ENCODE measurements at regions not wholly inside any gene's neighbourhood (a gene's known extent, or its start where the extent isn't known, plus 50 kb on each side); places are given as distances from the start of the nearest gene placed in this dataset.

- ChIA-PET POLR2A (no interaction called here), CTCF (no interaction called here)
- H3K36me3 ChIP-seq (ENCODE audit: control insufficient read depth in 4 of 4, insufficient read depth in 4 of 4, low read length in 3 of 4) = no peaks in the 10 kb centered on the region
- WGBS (ENCODE audit: insufficient coverage) = 100% methylated on average over 1 of the region's 2 CpGs
- H3K27me3 ChIP-seq (replicated peaks in 2 of 5; ENCODE audit: control insufficient read depth in 4 of 5, insufficient read depth in 5 of 5, low read length in 4 of 5) = no peaks in the 10 kb centered on the region
- no peak for DNase-seq
- H3K9me3 ChIP-seq (ENCODE audit: control extremely low read depth in 1 of 5, control insufficient read depth in 4 of 5, insufficient read depth in 2 of 5, low read depth in 1 of 5, low read length in 4 of 5) = peaks cover 0 to 13% (median 2%) of the 10 kb centered on the region in 5 experiments
- no peak overlapping the region for H3K27ac ChIP-seq (ENCODE audit: insufficient read depth in 1 of 2, low read depth in 1 of 2, low read length in 2 of 2, poor library complexity in 1 of 2, severe bottlenecking in 2 of 2)
- no peak overlapping the region for H3K4me3 ChIP-seq (ENCODE audit: control insufficient read depth in 1 of 7, extremely low read depth in 1 of 7, insufficient read depth in 4 of 7, low read depth in 2 of 7, low read length in 6 of 7)
- H3K4me1 ChIP-seq (ENCODE audit: control extremely low read depth in 1 of 4, control insufficient read depth in 4 of 4, insufficient read depth in 4 of 4, low read length in 3 of 4) = peaks cover 0 to 18% (median 0%) of the 10 kb centered on the region in 4 experiments
Observed at GRCh38 chr21:25501462-25501861, 105.8 kb downstream of the MRPL39 start.

- POLR2A ChIA-PET = no interaction called here
- Histone ChIP-seq H3K36me3 (ENCODE audit: control insufficient read depth in 4 of 4, insufficient read depth in 4 of 4, low read length in 3 of 4) (no peaks in the 10 kb centered on the region), H3K27ac (ENCODE audit: insufficient read depth in 1 of 2, low read depth in 1 of 2, low read length in 2 of 2, poor library complexity in 1 of 2, severe bottlenecking in 2 of 2) (no peak overlapping the region), H3K4me1 (ENCODE audit: control extremely low read depth in 1 of 4, control insufficient read depth in 4 of 4, insufficient read depth in 4 of 4, low read length in 3 of 4) (peaks cover 0 to 18% (median 0%) of the 10 kb centered on the region in 4 experiments), H3K9me3 (ENCODE audit: control extremely low read depth in 1 of 5, control insufficient read depth in 4 of 5, insufficient read depth in 2 of 5, low read depth in 1 of 5, low read length in 4 of 5) (peaks cover 0 to 13% (median 2%) of the 10 kb centered on the region in 5 experiments), H3K27me3 (replicated peaks in 2 of 5; ENCODE audit: control insufficient read depth in 4 of 5, insufficient read depth in 5 of 5, low read length in 4 of 5) (no peaks in the 10 kb centered on the region), H3K4me3 (ENCODE audit: control insufficient read depth in 1 of 7, extremely low read depth in 1 of 7, insufficient read depth in 4 of 7, low read depth in 2 of 7, low read length in 6 of 7) (no peak overlapping the region)
- CTCF ChIA-PET = no interaction called here
- DNase-seq = no peak
- WGBS (ENCODE audit: insufficient coverage) = 96% methylated on average over 2 of the region's 2 CpGs
Observed at GRCh38 chr21:25500598-25500997, 106.7 kb downstream of the MRPL39 start.

DNA sequence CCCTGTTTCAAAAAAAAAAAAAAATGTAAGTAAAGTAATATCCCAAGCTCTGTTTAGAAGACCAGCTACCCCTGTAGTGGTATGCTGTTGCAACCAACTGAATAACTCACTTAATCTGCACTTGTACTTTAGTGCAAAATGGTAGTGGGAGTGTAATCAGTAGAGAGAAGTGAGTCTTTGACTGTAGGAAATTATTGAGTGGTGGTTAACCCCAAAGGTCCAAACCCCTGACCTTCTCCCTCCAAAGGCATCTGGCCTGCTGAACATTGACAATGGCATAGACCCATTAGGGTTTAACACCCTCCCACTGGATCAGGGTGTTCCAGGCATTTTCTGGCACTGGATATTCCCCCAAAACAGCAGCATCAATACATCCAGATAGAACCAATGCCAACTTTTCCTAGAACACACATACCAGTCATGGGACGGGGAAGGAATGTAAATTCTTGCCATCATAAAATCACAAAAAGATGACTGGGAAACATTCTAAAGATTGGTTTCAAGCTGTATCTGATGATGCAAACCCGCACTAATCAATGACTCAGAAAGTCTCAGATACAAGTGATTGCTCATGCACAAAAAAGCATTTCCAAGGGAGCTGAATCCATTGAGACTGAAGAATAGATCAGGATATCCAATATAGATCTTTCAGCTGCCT, 110.3 kb downstream of the MRPL39 start:
- peaks cover 0 to 11% (median 0%) of the 10 kb centered on the region in 4 experiments for H3K4me1 ChIP-seq (ENCODE audit: control extremely low read depth in 1 of 4, control insufficient read depth in 4 of 4, insufficient read depth in 4 of 4, low read length in 3 of 4)
- CTCF ChIA-PET = no interaction called here
- H3K4me3 ChIP-seq (ENCODE audit: control insufficient read depth in 1 of 7, extremely low read depth in 1 of 7, insufficient read depth in 4 of 7, low read depth in 2 of 7, low read length in 6 of 7) = no peak overlapping the region
- DNase-seq = no peak
- POLR2A ChIA-PET = no interaction called here
- WGBS (ENCODE audit: insufficient coverage) = 91% methylated on average over 1 of the region's 2 CpGs
- H3K36me3 ChIP-seq (ENCODE audit: control insufficient read depth in 4 of 4, insufficient read depth in 4 of 4, low read length in 3 of 4) = no peaks in the 10 kb centered on the region
- no peaks in the 10 kb centered on the region for H3K27me3 ChIP-seq (replicated peaks in 2 of 5; ENCODE audit: control insufficient read depth in 4 of 5, insufficient read depth in 5 of 5, low read length in 4 of 5)
- H3K27ac ChIP-seq (ENCODE audit: insufficient read depth in 1 of 2, low read depth in 1 of 2, low read length in 2 of 2, poor library complexity in 1 of 2, severe bottlenecking in 2 of 2) = no peak overlapping the region
- H3K9me3 ChIP-seq (ENCODE audit: control extremely low read depth in 1 of 5, control insufficient read depth in 4 of 5, insufficient read depth in 2 of 5, low read depth in 1 of 5, low read length in 4 of 5) = peaks cover 0 to 8% (median 0%) of the 10 kb centered on the region in 5 experiments

DNA sequence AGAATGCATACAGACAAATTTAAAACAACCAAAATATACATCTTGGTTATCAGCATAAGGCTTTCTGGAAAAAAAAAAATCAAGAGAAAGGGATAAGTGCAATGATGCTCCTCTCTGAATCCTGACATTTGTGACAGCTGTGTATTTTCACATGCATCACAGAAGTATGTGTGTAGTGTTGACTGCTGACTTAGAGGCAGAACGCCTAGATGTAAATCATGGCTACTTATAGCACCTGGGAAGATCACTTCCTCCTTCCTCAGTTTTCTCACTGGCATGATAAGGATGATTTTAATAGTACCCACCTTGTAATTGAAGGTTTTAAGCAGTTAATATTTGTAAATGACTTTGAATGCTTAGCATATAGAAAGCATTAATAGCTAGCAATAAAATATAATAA, 112.5 kb downstream of the MRPL39 start:
- Histone ChIP-seq H3K9me3 (ENCODE audit: control extremely low read depth in 1 of 5, control insufficient read depth in 4 of 5, insufficient read depth in 2 of 5, low read depth in 1 of 5, low read length in 4 of 5) (peaks cover 0 to 2% (median 0%) of the 10 kb centered on the region in 5 experiments), H3K27ac (ENCODE audit: insufficient read depth in 1 of 2, low read depth in 1 of 2, low read length in 2 of 2, poor library complexity in 1 of 2, severe bottlenecking in 2 of 2) (no peak overlapping the region), H3K4me1 (ENCODE audit: control extremely low read depth in 1 of 4, control insufficient read depth in 4 of 4, insufficient read depth in 4 of 4, low read length in 3 of 4) (peaks cover 0 to 4% (median 0%) of the 10 kb centered on the region in 4 experiments), H3K4me3 (ENCODE audit: control insufficient read depth in 1 of 7, extremely low read depth in 1 of 7, insufficient read depth in 4 of 7, low read depth in 2 of 7, low read length in 6 of 7) (no peak overlapping the region), H3K27me3 (replicated peaks in 2 of 5; ENCODE audit: control insufficient read depth in 4 of 5, insufficient read depth in 5 of 5, low read length in 4 of 5) (no peaks in the 10 kb centered on the region), H3K36me3 (ENCODE audit: control insufficient read depth in 4 of 4, insufficient read depth in 4 of 4, low read length in 3 of 4) (no peaks in the 10 kb centered on the region)
- ChIA-PET POLR2A (no interaction called here), CTCF (no interaction called here)
- no peak for DNase-seq
- WGBS (ENCODE audit: insufficient coverage) = no CpG with 5 or more reads among the region's 1 CpG

- ChIA-PET POLR2A (no interaction called here), CTCF (no interaction called here)
- DNase-seq = no peak
- WGBS (ENCODE audit: insufficient coverage) = no CpG with 5 or more reads among the region's 2 CpGs
- H3K27ac ChIP-seq (ENCODE audit: insufficient read depth in 1 of 2, low read depth in 1 of 2, low read length in 2 of 2, poor library complexity in 1 of 2, severe bottlenecking in 2 of 2) = no peak overlapping the region
- no peaks in the 10 kb centered on the region for H3K36me3 ChIP-seq (ENCODE audit: control insufficient read depth in 4 of 4, insufficient read depth in 4 of 4, low read length in 3 of 4)
- H3K9me3 ChIP-seq (ENCODE audit: control extremely low read depth in 1 of 5, control insufficient read depth in 4 of 5, insufficient read depth in 2 of 5, low read depth in 1 of 5, low read length in 4 of 5) = no peaks in the 10 kb centered on the region
- H3K4me1 ChIP-seq (ENCODE audit: control extremely low read depth in 1 of 4, control insufficient read depth in 4 of 4, insufficient read depth in 4 of 4, low read length in 3 of 4) = peaks cover 0 to 5% (median 0%) of the 10 kb centered on the region in 4 experiments
- no peaks in the 10 kb centered on the region for H3K27me3 ChIP-seq (replicated peaks in 2 of 5; ENCODE audit: control insufficient read depth in 4 of 5, insufficient read depth in 5 of 5, low read length in 4 of 5)
- H3K4me3 ChIP-seq (ENCODE audit: control insufficient read depth in 1 of 7, extremely low read depth in 1 of 7, insufficient read depth in 4 of 7, low read depth in 2 of 7, low read length in 6 of 7) = no peak overlapping the region
Observed at GRCh38 chr21:25493722-25494121, 113.6 kb downstream of the MRPL39 start.

DNA sequence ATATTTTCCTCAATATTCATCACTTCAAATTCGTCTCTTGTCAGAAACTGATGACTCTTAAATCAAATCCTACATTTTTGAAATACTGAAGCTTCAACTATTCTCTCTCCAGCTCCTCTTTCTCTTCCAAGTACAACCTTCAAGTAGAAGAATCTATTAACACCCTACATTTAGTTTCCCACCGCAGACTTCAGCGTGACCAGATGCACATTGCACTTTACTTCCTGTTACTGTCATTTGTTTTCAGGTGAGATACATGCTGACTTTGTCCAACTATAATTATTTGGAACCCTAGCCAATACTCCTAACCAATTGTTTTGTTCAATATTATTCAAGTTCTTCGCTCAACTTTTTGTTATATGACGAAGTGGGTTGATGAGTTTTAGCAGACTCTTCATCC, 116.0 kb downstream of the MRPL39 start:
- POLR2A ChIA-PET = no interaction called here
- 93% methylated on average over 4 of the region's 5 CpGs for WGBS (ENCODE audit: insufficient coverage)
- DNase-seq = no peak
- Histone ChIP-seq H3K27me3 (replicated peaks in 2 of 5; ENCODE audit: control insufficient read depth in 4 of 5, insufficient read depth in 5 of 5, low read length in 4 of 5) (no peaks in the 10 kb centered on the region), H3K27ac (ENCODE audit: insufficient read depth in 1 of 2, low read depth in 1 of 2, low read length in 2 of 2, poor library complexity in 1 of 2, severe bottlenecking in 2 of 2) (no peak overlapping the region), H3K9me3 (ENCODE audit: control extremely low read depth in 1 of 5, control insufficient read depth in 4 of 5, insufficient read depth in 2 of 5, low read depth in 1 of 5, low read length in 4 of 5) (no peaks in the 10 kb centered on the region), H3K4me3 (ENCODE audit: control insufficient read depth in 1 of 7, extremely low read depth in 1 of 7, insufficient read depth in 4 of 7, low read depth in 2 of 7, low read length in 6 of 7) (no peak overlapping the region), H3K36me3 (ENCODE audit: control insufficient read depth in 4 of 4, insufficient read depth in 4 of 4, low read length in 3 of 4) (no peaks in the 10 kb centered on the region), H3K4me1 (ENCODE audit: control extremely low read depth in 1 of 4, control insufficient read depth in 4 of 4, insufficient read depth in 4 of 4, low read length in 3 of 4) (peaks cover 5 to 22% (median 12%) of the 10 kb centered on the region in 4 experiments)
- CTCF ChIA-PET = no interaction called here

DNA sequence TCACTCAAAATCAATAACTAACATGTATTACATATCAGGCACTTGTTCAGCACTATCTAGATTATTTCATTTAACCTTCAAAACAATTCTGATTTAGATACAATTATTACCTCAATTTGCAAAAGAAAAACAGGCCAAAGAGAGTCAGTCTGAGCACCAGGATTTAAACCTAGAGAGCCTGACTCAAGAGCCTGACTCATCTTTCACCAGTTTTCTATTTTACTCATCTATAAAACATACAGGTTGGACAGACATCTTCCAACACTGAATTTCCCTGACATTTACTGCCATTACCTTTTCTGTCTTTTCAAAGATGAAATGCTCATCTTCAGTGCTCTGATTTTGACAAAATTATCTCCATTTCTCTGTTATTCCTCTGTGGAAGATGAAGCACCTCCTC, 116.5 kb downstream of the MRPL39 start:
- CTCF ChIA-PET = interaction anchor here (1.1 kb wide), 1 partner anchor 18 kb away, joined by 3 read pairs; no protein-coding TSS in a partner anchor
- Histone ChIP-seq H3K4me3 (ENCODE audit: control insufficient read depth in 1 of 7, extremely low read depth in 1 of 7, insufficient read depth in 4 of 7, low read depth in 2 of 7, low read length in 6 of 7) (no peak overlapping the region), H3K9me3 (ENCODE audit: control extremely low read depth in 1 of 5, control insufficient read depth in 4 of 5, insufficient read depth in 2 of 5, low read depth in 1 of 5, low read length in 4 of 5) (no peaks in the 10 kb centered on the region), H3K4me1 (ENCODE audit: control extremely low read depth in 1 of 4, control insufficient read depth in 4 of 4, insufficient read depth in 4 of 4, low read length in 3 of 4) (peaks cover 5 to 25% (median 14%) of the 10 kb centered on the region in 4 experiments), H3K27me3 (replicated peaks in 2 of 5; ENCODE audit: control insufficient read depth in 4 of 5, insufficient read depth in 5 of 5, low read length in 4 of 5) (no peaks in the 10 kb centered on the region), H3K36me3 (ENCODE audit: control insufficient read depth in 4 of 4, insufficient read depth in 4 of 4, low read length in 3 of 4) (no peaks in the 10 kb centered on the region), H3K27ac (ENCODE audit: insufficient read depth in 1 of 2, low read depth in 1 of 2, low read length in 2 of 2, poor library complexity in 1 of 2, severe bottlenecking in 2 of 2) (no peak overlapping the region)
- DNase-seq = no peak
- POLR2A ChIA-PET = no interaction called here
